ENCODE measurements at regions not wholly inside any gene's neighbourhood (a gene's known extent, or its start where the extent isn't known, plus 50 kb on each side); places are given as distances from the start of the nearest gene placed in this dataset.
"Not testable (repeated sequence)": the region's sequence is repeated elsewhere in the genome, so short reads cannot be mapped to it uniquely, and the experiment has no call there.

DNA sequence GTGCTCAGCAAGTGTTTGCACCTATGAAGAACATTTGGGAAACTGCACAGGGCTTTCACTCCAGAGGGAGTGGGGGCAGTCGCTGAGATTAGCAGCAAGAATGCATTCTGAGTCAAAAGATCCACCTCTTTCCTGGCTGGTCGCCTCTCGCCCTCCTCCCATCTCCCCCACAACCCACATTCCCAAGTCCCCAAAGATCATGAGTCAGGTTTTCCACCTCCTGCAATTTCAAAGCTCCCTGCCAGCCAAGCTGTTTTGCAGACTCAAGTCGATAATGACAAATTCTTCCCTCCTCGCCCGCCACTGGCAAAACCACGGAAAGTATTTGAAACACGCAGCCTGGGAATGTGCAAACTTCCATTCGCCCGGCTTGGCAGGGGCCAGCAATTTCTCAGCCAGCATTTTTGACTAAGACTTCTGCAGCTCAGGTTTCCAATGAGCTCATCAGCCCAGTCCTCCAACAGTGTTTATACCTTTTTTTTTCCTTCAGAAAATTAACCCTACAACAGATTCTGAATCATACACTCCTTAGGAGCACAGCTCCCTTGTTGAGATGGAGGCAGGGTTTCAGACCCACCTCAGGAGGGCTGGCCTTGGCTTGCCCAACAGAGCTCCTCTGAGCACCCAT is 181.4 kb downstream of the SMAD6 start:
- DNase-seq (ENCODE audit: low read depth in 2 of 2) = peak in 1 of 2 experiments; percentile 6

DNA sequence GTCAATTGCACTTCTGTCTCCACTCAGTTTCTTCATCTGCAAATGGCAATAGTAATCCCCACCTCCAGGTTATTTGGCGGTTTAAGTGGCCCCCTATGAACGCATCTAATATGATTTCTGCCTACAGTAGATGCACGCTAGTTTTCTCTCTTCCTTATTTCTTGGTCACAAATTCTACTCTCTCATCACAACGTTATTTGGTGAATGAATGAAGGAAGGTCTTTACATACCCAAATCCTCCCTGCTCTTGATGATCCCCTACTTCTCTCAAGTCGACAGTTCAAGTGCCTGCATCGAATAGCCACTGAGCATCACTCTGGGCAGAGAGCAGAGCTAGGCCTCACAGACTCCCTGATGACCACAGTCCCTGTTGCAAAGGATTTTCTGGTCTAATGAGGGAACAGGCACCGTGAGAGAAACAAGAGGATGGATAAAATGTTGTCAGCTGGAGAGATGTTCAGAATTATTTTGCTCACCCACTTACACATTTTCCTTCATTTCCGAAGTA is 181.2 kb upstream of the SMAD3 start:
- DNase-seq (ENCODE audit: low read depth in 2 of 2) = no peak

DNA sequence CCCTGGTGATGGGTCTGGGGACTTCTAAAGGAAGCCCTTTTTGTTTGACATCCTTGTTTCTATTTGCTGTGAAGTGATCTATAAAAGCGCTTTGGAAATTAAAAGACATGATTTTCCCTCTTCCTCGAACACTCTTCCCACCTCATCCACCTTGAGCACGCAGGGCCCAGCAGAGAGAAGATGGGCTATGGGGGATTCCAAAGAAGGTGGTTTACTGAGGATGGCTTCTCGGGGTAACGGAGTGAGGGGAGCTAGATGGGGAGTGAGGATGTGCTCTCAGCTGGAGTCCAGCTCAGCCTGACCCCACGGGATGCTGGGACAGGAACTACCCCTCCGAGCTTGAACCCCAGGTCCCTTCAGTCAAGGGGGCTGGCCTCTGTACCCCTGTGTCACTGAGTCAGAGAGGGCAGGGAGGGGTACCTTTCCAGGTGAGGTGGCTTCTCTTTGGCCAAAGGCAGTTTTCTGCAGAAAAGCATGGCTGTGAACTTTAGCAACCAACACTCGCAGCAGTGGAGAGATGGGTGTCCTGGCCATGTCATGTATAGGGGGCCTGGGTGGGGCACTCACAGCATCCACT is 180.7 kb upstream of the SMAD3 start:
- no peak for DNase-seq (ENCODE audit: low read depth in 2 of 2)

DNA sequence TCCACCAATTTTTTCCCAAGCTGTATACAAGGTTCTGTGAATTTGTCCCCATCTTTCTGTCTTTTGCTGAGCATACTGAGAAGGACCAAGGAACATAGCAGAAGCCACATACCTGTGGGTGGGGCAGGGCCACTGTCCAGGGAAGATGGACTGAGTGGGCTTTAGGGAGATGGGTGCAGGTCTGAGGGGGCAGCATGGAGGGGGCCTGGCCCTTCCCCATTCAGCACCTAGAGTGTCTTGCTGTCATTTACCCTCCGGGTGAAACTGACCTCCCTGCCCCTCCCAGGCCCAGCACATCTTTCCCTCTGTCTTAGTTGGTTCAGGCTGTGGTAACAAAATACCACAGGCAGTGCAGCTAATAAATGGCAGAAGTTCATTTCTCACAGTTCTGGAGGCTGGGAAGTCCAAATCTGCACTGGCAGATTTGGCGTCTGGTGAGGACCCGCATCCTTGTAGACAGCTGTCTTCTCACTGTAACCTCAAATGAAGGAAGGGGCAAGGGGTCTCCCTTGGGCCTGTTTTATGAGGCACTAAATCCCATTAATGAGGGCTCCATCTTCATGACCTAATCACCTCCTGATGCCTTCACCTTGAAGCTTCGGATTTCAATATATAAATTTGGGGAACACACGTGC is 180.0 kb upstream of the SMAD3 start:
- DNase-seq (ENCODE audit: low read depth in 2 of 2) = no peak

GRCh38 chr15:66886241-66886675 is 179.1 kb upstream of the SMAD3 start:
- no peak for DNase-seq (ENCODE audit: low read depth in 2 of 2)

DNA sequence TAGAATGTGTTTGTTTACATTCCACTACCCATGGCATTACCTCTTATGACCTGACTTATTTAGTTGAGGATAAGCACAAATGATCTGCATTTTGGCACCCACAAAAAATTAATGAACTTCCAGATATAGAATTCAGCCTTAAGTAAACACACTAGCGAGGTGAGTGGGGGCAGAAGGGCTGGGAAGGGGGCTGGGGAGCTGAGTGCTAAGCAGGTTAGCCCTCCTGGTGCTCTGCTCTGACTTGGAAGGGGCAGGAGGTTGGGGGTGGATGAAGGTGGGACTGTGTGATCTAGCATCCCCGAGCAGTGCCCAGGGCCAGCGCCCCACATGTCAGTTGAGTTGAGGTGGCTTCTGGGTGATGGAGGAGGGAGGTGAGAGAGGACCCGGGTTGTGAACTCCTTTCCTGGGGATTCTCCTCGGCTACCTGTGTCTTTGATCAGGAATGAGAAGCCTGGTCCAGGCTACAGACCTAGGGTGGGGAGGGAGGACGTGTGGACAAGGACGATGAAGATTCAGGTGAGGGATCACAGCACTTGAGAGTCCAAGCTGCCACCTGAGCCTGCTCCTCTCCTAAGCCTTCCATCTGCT is 178.6 kb upstream of the SMAD3 start:
- no peak for DNase-seq (ENCODE audit: low read depth in 2 of 2)

GRCh38 chr15:66889298-66889697 is 176.1 kb upstream of the SMAD3 start:
- not testable (repeated sequence) for DNase-seq (ENCODE audit: low read depth in 2 of 2)

DNA sequence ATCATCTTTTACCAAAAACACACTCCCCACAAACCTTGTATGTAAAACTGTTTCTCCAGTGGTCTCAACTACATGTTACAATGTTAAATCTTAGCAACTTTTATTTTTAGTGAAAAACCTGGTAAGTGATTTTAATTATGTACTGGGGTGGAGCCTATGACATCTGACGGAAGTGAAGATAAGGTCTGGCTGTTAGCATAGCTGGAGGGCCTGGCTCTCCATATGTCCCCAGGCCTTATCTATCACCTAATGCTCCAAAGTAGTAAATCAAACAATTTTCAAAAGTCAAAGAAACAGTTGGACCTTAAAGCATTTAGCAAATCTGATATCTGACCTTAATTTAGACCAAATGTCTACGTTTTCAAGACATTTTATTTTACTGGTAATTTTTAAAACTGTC is 173.6 kb upstream of the SMAD3 start:
- DNase-seq (ENCODE audit: low read depth in 2 of 2) = no peak

- no peak for DNase-seq (ENCODE audit: low read depth in 2 of 2)
These were observed 172.1 kb upstream of the SMAD3 start for GRCh38 chr15:66893294-66893693.

DNA sequence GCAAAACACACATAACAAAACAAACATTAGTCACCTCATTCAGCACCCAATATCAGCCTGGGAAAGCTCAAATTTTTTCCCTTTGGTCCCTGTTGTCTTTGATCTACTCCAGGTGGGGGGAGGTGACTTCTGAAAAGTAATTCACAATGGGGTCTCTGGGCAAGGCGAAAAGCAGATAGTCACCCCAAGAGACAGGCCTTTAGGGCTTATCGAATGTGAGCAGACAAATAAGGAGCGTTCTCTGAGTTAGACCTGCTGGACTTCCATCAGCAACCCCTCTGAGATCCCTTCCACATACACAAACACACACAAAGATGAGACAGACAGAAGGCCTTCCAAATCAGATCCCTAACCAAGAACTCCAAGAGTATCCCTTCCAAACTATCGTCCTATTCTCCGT is 171.0 kb upstream of the SMAD3 start:
- DNase-seq (ENCODE audit: low read depth in 2 of 2) = no peak

DNA sequence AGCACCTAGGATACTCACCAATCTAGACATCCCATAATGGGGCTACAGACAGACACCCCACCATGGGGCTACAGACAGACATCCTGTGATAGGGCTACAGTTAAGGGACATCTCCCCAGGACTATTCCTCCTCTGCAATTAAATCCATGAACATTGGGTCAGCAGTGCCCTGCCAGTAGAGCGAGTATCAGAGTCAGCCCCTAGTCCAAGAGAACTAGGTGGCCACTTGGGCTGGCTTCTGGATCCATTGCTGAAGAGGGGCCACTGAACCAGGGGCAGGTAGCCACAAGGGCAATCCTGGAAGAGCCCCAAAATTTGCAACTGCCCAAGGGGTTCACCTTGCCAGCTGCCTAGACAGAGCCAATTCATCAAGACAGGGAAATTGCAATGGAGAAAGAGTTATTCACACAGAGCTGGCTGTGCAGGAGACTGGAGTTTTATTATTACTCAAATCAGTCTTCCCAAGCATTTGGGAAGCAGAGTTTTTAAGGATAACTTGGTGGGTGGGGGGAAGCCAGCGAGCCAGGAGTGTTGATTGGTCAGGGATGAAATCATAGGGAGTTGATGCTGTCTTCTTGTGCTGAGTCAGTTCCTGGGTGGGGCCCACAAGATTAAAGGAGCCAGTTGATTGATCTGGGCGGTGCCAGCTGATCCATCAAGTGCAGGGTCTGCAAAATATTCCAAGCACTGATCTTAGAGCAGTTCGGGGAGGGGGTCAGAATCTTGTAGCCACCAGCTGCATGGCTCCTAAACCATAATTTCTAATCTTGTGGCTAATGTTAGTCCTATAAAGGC is 170.2 kb upstream of the SMAD3 start:
- no peak for DNase-seq (ENCODE audit: low read depth in 2 of 2)

GRCh38 chr15:66895794-66896453 is 169.5 kb upstream of the SMAD3 start:
- DNase-seq (ENCODE audit: low read depth in 2 of 2) = no peak

- DNase-seq (ENCODE audit: low read depth in 2 of 2) = no peak
These were observed 168.8 kb upstream of the SMAD3 start for GRCh38 chr15:66896611-66897010.

- DNase-seq (ENCODE audit: low read depth in 2 of 2) = no peak
These were observed 168.0 kb upstream of the SMAD3 start for GRCh38 chr15:66897416-66897815.

DNA sequence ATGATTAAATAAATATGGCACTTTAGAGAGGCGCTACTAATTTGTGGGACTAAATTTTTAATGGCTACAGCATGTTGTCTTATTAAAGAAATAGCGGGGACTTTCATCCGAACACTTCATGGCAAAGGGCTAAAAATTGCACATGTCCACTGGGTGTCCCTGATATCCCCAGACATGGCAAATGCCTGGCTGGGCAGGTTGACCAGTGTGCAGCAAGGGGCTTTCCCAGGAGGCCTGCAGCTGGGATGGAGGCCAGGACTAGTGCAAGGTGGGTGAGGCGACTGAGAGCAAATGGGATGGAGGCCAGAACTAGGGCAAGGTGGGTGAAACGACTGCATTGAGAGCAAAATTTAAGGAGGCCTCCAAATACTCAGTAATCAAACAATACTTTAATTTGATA is 167.4 kb upstream of the SMAD3 start:
- no peak for DNase-seq (ENCODE audit: low read depth in 2 of 2)

DNA sequence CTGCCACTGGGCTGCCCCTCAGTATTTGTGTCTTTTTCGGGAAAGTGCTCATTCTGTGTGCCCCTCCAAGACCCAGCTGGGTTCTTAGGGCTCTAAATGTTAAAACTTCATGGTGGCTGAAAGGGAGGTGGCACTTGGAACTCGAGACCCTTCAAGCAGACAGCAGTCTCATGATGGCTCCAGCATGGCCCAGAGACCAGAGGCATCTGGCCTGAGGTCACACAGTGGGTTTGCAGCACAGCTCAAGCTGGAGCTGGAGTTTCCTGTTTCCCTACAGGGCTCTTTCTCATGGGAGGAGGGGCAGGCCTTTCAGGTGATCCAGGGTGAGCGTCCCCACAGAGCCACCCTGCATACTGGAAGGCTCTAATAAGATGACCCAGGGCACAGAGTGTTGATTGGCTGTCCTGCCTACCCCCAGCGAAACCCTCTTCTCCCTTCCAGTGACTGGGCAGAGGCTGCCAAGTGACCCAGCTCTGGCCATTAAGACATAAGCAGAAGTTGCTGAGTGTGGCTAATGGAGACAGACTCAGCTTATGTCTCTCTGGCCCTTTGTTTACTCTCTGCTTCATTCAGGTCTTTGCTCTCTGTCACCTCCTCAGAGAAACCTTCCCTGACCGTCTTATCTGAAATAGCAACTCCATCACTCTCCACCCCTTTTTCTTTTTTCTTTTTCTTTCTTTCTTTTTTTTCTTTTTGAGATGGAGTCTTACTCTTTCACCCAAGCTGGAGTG is 166.6 kb upstream of the SMAD3 start:
- no peak for DNase-seq (ENCODE audit: low read depth in 2 of 2)

DNA sequence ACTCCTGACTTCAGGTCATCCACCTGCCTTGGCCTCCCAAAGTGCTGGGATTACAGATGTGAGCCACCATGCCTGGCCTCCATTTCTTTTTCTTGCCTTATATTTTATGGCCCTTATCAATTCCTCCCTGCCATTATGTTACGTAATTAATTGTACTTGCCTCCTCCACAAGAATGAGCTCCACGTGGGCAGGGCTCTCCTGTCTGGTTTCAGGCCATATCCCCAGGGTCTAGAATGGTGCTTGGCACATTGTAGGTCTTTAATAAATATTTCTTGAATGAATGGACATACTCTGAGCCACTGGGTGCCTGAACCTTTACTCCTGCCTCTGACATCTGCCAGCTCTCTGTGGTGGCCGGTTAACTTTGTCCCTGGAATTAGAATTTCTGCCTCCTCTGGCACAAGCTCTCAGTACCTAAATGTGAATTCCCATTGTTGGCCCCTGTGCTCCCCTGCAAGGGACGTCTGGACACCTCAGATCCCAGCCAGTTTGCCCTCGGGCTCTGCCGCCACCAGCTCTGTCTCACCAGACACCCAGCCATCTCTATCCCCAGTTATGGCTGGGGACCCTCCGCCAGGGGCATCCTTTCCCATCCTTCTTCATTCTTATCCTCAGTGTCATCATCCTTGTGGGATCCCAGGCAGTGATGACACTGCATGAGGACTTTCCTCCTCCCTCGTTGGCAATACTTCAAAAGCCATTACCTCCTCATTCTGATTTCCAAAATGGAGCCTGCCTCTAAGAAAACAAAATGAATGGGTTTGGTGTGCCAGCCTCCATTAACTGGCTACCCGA is 165.6 kb upstream of the SMAD3 start:
- DNase-seq (ENCODE audit: low read depth in 2 of 2) = no peak

- no peak for DNase-seq (ENCODE audit: low read depth in 2 of 2)
These were observed 164.7 kb upstream of the SMAD3 start for GRCh38 chr15:66900586-66901310.
